Karpas-422 (cell line): ENCODE measurements at regions not wholly inside any gene's neighbourhood (a gene's known extent, or its start where the extent isn't known, plus 50 kb on each side); places are given as distances from the start of the nearest gene placed in this dataset.
"Not testable (repeated sequence)": the region's sequence is repeated elsewhere in the genome, so short reads cannot be mapped to it uniquely, and the experiment has no call there.

Experiments
- DNase-seq: peaks from one replicate; pipeline ENCODE4 v3.0.0-alpha.2; 2015
- H2AFZ ChIP-seq: fragments of 200-600 bp; sonication (generic); 2 replicates; pipeline ENCODE4 v1.6.1; 2014; ENCODE audit warnings: antibody characterized with exemption, low read length, mixed read lengths
- H3K27ac ChIP-seq: fragments of 200-600 bp; sonication (generic); 2 replicates; pipeline ENCODE4 v1.5.1; 2014; ENCODE audit warnings: mild to moderate bottlenecking, low read length, moderate library complexity
- H3K27me3 ChIP-seq: fragments of 200-600 bp; sonication (generic); 2 replicates; pipeline ENCODE4 v1.6.1; 2014; ENCODE audit warnings: low read length, mixed read lengths
- H3K36me3 ChIP-seq: fragments of 200-600 bp; sonication (generic); 2 replicates; pipeline ENCODE4 v1.6.1; 2014; ENCODE audit warnings: low read length, mixed read lengths; ENCODE audit not compliant: insufficient read depth
- H3K4me1 ChIP-seq: fragments of 200-600 bp; sonication (generic); 2 replicates; pipeline ENCODE4 v1.6.1; 2014; ENCODE audit warnings: mild to moderate bottlenecking, low read length, mixed read lengths
- H3K4me2 ChIP-seq: fragments of 200-600 bp; sonication (generic); 2 replicates; pipeline ENCODE4 v1.6.1; 2014; ENCODE audit warnings: low read length, low read depth, mild to moderate bottlenecking; ENCODE audit not compliant: poor library complexity, severe bottlenecking
- H3K4me3 ChIP-seq: fragments of 200-600 bp; sonication (generic); 2 replicates; pipeline ENCODE4 v1.5.1; 2014; ENCODE audit warnings: mild to moderate bottlenecking, antibody characterized with exemption, low read length, mixed read lengths
- H3K79me2 ChIP-seq: fragments of 200-600 bp; sonication (generic); 2 replicates; pipeline ENCODE4 v1.6.1; 2014; ENCODE audit warnings: mild to moderate bottlenecking, low read length, mixed read lengths
- H3K9ac ChIP-seq: fragments of 200-600 bp; sonication (generic); 2 replicates; pipeline ENCODE4 v1.6.0; 2014; ENCODE audit warnings: low read length
- H3K9me2 ChIP-seq: fragments of 200-600 bp; sonication (generic), shearing (Covaris generic); replicated peaks from 2 replicates; pipeline ENCODE4 v1.6.0; 2014; ENCODE audit warnings: mild to moderate bottlenecking, low read length, moderate library complexity; ENCODE audit not compliant: insufficient read depth
- H3K9me3 ChIP-seq: fragments of 300-700, 200-600 bp; sonication (generic); 2 replicates; pipeline ENCODE4 v1.6.1; 2014; ENCODE audit warnings: low read length, mixed read lengths
- H4K20me1 ChIP-seq: fragments of 200-600 bp; sonication (generic); 2 replicates; pipeline ENCODE4 v1.6.1; 2014; ENCODE audit warnings: mild to moderate bottlenecking, antibody characterized with exemption, low read length, low read depth; ENCODE audit not compliant: insufficient read depth

DNA sequence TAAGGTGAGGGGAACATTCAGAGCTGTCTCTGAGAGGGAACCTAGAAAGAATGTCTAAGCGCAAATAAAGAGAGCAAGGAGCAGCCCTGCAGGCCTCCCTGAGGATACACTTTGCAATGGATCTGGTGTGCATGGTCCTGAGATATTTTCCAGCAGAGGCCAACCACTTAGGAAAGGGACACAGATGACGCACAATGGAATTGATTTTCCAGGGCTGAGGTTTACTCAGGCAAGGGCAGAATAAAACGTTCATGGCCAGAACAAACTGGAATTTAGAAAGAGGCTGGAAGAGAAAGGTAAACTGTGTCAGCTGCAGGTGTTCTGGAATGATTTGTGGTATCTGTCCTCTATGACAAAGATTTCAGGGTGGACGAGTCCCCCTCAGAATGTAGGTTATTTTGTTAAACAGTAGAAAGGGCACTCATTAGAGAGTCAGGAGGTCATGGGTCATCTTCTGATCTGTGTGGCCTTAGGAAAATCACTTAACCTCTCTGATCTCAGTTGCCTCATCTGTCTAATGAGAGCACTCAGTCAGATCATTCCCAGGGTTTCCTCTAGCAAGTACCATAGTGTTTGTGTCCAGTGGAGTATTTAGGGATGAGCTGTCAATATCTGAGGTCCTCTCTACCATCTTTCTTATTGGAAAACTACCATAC lies 61.8 kb upstream of the PGBD5 start:
- Histone ChIP-seq H3K36me3 (no peaks in the 10 kb centered on the region), H3K27ac (no peak overlapping the region), H3K9me3 (no peaks in the 10 kb centered on the region), H3K4me3 (no peak overlapping the region), H3K4me1 (no peaks in the 10 kb centered on the region), H3K4me2 (no peak overlapping the region), H3K79me2 (no peaks in the 10 kb centered on the region), H3K9ac (no peak overlapping the region), H3K9me2 (no peaks in the 10 kb centered on the region), H3K27me3 (no peaks in the 10 kb centered on the region), H4K20me1 (no peaks in the 10 kb centered on the region), H2AFZ (no peak overlapping the region)
- no peak for DNase-seq

DNA sequence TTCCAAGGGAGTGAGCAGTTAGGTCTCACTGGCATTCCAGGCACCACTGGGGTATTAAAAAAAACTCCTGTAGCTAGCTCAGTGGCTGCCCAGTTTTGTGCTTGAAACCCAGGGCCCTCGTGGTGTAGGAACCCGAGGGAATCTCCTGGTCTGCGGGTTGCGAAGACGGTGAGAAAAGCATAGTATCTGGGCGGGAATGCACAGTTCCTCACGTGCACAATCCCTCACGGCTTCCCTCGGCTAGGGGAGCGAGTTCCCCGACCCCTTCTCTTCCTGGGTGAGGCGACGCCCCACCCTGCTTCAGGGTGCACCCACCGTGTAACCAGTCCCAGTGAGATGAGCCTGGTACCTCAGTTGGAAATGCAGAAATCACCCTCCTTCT lies 50.5 kb upstream of the PGBD5 start:
- Histone ChIP-seq H3K9me3 (no peaks in the 10 kb centered on the region), H2AFZ (no peak overlapping the region), H3K9me2 (no peaks in the 10 kb centered on the region), H4K20me1 (no peaks in the 10 kb centered on the region), H3K4me1 (no peaks in the 10 kb centered on the region), H3K4me2 (no peak overlapping the region), H3K79me2 (no peaks in the 10 kb centered on the region), H3K4me3 (no peak overlapping the region), H3K27ac (no peak overlapping the region), H3K9ac (no peak overlapping the region), H3K36me3 (no peaks in the 10 kb centered on the region), H3K27me3 (0 out of 2 replicates have a peak, but pooled peaks cover 3% of the 10 kb centered on the region)
- DNase-seq = no peak

DNA sequence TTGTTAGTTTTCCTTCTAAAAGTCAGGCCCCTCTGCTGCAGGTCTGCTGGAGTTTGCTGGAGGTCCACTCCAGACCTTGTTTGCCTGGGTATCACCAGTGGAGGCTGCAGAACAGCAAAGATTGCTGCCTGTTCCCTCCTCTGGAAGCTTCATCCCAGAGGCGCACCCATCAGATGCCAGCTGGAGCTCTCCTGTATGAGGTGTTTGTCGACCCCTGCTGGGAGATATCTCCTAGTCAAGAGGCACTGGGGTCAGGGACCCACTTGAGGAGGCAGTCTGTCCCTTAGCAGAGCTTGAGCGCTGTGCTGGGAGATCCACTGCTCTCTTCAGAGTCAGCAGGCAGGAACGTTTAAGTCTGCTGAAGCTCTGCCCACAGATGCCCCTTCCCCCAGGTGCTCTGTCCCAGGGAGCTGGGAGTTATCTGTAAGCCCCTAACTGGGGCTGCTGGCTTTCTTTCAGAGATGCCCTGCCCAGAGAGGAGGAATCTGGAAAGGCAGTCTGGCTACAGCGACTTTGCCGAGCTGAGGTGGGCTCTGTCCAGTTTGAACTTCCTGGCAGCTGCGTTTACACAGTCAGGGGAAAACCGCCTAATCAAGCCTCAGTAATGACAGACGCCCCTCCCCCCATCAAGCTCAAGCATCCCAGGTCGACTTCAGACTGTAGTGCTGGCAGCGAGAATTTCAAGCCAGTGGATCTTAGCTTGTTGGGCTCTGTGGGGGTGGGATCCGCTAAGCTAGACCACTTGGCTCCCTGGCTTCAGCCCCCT lies 49.9 kb upstream of the PGBD5 start:
- not testable (repeated sequence) for H3K27ac ChIP-seq, H3K9me2 ChIP-seq, H3K4me1 ChIP-seq, H3K27me3 ChIP-seq, H3K9ac ChIP-seq, H3K79me2 ChIP-seq, DNase-seq, H2AFZ ChIP-seq, H3K4me3 ChIP-seq, H4K20me1 ChIP-seq, H3K4me2 ChIP-seq, H3K9me3 ChIP-seq, H3K36me3 ChIP-seq
